Islet of Langerhans (tissue), 1 donor: ENCODE measurements at regions not wholly inside any gene's neighbourhood (a gene's known extent, or its start where the extent isn't known, plus 50 kb on each side); places are given as distances from the start of the nearest gene placed in this dataset.
A peak's percentile ranks its signal among the peaks of the same experiment; 100 is the strongest.

Experiments
- FAIRE-seq: peaks from one replicate; lab custom pipeline; 2011; peaks lifted over from hg19 to GRCh38; lab: Jason Lieb, UNC

DNA sequence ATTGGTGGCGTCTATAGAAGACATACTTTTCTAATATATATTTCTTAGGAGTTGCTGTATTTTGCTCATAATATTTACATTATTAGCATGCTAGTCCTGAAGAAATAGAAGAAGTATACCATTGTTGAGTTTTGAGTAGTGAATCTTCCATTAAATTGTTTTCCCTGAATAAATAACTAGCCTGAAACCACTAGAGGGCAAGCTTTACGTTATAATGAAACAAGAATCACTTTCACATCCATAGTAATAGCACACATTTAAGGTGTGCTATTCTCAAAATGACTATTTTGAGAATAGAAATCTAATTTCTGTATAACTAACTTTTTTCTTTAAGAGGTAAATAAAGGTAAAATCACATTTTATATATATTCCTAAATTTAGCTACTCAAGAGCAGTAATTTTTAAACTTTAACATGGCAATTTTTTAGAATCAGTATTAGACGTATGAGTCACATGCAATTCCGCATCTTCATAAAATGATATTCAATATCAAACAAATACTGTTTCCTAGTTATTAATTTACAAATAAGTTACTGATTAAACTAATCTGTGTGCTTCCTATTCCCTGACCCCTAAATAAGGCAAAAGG lies 213.2 kb upstream of the MANEA start:
- no peak for FAIRE-seq

DNA sequence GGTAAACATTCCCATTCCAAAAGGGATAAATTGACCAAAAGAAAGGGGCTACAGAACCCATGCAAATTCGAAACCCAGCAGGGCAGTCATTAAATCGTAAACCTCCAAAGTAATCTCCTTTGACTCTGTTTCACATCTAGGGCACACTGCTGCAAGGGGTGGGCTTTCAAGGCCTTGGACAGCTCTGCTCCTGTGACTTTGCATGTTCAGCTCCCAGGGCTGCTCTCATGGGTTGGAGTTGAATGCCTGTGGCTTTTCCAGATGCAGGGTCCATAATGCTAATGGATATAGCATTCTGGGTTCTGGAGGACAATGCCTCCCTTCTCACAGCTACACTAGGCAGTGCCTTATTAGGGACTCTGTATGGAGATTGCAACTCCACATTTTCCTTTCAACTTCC lies 211.9 kb upstream of the MANEA start:
- FAIRE-seq = no peak

DNA sequence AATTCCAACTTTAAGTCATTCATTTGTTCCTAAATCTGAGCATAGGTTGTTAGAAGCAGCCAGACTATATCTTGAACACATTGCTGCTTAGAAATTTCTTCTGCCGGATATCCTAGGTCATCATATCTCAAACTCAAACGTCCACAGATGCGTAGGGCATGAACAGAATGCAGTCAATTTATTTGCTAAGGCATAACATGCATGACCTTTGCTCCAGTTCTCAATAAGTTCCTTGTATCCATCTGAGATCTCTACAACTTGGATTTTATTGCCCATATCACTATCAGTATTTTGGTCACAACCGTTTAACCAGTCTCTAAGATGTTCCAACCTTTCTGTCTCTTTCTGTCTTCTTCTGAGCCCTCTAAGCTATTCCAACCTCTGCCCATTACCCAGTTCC lies 210.9 kb upstream of the MANEA start:
- FAIRE-seq = no peak

DNA sequence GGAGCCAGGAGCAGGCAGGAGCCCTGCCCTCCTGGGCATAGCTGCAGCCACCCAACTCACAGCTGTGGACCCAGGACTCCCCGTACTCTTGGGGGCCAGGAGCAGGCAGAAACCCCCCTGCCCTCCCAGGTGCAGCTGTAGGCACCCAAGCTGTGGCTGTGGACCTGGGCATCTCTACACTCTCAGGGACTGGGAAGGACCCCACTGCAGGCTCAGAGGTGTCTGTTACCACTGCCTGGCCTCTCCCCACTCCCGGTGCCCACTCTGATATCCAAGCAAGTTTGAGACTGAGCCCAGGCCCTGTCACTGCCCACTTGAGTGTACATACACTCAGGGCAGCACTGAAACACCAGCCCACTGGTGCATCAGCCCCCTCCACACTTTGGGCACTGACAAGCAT lies 193.5 kb upstream of the MANEA start:
- no peak for FAIRE-seq

DNA sequence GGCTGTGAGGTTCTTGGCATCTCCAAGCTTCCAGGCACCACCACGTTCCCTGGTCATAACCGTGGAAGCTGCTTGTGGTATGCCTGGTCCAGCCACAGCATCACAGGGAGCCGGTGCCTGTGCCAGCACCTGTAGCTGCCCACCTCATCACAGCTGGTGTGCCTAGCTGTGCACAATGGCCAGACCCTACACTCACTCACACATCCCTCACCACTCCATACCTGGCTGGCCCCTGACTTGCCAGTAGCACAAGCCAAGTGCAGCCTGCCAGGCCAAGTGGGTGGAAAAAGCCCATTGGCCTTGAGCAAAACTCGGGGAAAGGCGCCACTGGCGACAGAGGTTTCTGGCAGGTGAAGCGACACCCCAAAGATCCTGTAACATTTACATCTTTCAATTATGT lies 192.3 kb upstream of the MANEA start:
- FAIRE-seq = no peak

DNA sequence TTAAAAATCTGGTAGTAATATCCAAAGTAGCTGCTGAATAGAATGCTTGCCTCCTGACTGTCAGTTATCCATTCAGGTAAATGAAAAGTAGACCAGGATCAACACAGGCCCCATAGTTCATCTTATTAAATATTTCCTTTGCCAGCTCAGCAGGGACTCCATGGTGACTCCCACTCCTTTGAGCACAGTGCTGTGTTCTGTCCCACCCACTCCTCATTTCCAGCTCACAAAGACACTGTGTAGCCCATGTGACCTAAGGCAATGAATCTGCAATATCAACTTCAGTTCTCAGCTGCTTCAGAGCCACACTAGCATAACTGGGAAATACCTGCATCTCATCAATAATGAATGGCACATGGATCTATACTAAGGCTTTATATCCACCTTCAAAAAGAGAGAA lies 189.5 kb upstream of the MANEA start:
- FAIRE-seq = no peak

DNA sequence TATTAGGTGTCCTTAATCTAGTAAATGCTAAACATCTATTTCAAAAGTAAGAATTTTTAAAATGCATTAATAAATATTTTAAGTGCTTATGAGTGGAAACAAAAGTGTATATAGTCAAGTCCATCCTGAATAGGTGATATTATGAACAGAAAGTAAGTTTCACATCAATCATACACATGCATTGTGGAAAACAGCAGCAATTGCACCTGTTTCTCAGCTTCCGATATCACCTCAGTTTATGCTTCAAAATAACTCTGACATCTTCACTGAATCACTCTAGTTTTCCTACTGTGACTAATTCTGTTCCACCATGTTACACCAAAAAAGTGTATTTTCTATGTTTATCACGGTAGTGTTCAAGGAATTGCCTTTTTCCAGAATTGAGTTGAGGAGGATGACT lies 172.6 kb upstream of the MANEA start:
- no peak for FAIRE-seq

DNA sequence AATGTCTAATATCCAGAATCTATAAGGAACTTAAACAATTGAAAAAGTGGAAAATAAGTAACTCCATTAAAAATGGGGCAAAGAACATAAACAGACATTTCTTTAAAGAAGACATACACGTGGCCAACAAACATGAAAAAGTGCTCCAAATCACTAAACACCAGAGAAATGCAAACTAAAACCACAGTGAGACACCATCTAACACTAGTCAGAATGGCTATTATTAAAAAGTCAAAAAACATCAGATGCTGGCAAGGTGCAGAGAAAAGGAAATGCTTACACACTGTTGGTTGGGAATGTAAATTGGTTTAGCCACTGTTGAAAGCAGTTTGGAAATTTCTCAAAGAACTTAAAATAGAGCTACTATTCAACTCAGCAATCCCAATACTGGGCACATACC lies 169.2 kb upstream of the MANEA start:
- FAIRE-seq = no peak

DNA sequence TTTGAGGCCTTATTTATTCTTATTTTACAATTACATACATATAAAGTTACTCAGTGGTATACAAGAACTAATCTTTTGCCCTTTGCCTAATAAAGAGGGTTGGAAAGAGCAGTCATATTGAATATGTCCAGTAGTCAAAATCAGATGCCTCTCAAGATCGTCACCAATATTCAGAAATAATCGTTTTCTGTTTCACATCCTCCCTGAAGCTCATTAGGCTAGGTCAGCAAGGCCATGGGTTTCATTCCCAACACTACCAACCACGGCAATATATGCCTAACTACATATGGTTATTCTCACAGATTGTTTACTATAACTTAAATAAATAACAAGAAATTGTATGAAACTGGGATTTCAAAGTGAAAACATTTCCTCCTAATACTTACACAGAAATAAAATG lies 167.2 kb upstream of the MANEA start:
- FAIRE-seq = no peak

DNA sequence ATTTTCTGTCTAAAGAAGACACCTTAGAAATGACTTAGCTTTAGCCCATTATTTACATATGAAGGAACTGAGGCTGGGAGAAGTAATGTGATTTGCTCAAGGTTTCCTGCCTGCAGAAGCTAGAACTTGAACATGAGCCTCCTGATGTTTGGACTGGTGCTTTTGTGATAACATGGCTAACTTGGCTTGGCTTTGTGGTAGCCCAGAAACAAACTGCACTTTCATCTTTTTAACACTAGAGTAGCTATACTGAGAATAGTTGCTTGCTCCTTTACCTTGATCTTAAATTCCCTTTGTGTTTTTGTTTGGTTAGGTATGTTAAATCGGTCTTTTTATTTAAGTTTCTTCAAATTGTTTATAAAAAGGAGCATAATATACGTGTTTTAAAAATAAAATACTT lies 163.5 kb upstream of the MANEA start:
- FAIRE-seq = no peak

DNA sequence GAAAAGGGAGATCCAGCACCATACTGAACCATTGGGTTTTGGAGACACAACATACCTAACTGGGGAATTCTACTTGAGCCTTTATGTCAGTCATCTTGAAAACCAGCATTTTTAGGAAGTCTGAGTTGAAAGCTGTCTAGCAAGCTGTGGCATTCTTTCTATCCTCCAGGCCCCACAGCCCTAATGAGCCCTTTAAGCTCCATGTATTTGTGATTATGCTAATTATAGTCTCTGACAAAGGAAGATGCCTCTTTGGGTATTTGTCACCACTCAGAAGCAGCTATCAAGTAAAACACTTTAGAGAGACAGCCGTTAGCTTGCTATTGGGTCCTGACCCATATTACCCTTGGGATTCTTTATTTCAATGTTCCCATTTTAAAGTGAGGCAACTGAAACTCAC lies 159.5 kb upstream of the MANEA start:
- no peak for FAIRE-seq

DNA sequence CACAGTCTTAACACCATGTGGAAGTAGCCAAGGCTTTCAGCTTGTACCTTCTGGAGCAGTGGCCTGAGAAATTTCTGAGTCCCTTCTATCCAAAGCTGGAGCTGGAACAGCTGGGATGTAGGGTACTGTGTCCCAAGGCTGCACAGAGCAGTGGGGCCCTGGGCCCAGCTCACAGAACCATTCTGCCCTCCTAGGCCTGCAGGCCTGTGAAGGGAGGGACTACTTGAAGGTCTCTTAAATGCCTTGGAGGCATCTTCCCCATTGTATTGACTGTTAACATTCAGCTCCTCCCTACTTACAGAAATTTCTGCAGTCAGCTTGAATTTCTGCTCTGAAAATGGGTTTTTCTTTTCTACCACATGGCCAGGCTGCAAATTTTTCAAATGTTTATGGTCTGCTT lies 156.5 kb upstream of the MANEA start:
- FAIRE-seq = no peak

DNA sequence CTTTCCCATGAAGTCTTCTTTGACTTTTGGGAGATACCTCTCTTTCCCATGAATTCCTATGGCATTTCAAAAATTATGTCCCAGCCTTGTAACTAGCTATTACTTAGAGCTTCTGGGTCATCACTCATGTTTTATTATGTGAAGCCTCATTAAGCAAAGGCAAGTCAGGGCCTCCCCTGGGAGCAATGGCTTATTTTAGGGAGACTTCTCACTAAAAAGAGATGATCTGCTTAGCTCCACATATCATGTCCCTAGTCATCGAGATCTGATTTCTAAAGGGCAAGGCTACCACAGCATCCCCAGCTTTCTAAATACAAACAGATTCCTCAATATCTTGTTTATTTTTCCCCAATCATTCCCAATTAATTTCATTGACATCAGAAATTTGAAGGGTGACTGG lies 154.0 kb upstream of the MANEA start:
- FAIRE-seq = no peak

DNA sequence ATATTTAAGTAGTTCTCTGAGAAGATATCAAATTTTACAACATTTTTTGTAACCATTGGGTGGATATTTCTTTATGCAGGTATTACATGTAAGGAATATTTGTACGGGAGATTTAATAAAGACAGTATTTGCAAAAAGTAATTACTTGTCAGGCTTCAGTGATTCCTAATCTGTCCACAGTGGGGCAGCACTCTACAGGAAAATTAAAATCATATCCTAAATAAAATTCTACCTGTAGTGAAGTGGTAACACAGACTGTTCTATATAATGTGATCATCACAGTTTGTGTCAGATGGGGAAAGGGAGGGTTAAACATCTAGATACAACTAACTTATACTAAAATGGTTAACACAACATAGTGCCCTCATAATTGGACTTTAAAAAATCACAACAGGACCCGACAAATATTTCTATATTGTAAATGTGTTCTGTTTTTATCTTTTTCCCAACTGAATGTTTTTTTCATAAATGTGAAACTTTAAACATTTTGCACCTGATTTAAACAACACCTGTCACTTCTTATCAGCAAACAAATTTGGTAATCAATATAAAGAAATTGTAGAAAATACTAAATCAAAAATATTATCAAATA lies 145.6 kb upstream of the MANEA start:
- peak; percentile 98 for FAIRE-seq

DNA sequence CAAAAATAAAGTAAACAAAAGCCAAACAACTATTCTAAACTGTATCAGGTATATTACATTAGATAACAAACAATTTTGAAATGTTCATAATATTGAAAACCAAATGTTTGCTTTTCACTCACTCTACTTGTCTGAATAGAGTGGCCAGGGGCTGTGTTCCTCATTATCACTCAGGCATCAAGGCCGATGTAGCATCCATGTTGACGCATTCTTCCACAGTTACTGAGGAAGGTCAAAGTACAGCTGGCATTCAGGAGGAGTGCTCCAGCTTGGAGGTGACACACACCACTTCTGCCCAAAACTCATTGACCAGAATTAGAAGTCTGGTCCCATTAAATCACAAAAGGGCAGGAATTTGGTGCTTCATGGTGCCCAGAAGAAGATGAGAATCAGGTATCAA lies 137.6 kb upstream of the MANEA start:
- FAIRE-seq = no peak

DNA sequence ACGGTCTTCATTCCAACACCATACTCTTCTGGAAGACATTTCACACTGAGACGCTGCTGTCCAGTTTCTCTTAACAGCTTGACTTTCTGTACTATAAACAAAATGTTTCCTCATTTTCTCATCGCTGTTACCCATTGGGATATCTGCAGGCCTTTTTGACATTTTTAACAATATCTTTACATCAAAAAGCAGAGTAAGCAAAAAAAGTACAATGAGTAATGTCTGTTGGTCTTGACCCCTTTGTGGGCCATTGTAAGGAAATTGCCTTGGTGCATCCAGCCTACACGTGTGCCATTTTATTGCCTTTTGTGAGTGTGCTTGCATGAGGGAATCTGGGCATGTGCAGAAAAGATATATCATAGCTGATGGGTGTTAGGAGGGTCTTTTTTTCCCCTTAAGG lies 129.1 kb upstream of the MANEA start:
- no peak for FAIRE-seq

DNA sequence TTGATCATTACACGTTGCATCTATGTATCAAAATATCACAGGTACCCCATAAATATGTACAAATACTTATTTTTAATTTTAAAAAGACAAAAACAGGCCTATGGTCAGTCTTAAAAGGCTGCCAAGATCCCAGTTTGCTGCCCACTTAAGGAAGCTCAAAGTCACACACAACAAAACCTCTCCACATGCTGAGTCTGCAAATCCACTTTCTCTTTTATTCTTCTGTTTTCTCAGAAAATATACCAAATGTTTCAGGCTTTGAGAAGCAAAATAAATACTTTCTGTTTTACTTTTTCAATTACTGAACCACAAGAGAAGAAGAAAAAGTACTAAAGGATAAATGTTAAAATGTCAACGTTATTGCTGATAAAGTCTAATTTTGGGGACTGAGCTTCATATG lies 107.8 kb upstream of the MANEA start:
- FAIRE-seq = no peak

DNA sequence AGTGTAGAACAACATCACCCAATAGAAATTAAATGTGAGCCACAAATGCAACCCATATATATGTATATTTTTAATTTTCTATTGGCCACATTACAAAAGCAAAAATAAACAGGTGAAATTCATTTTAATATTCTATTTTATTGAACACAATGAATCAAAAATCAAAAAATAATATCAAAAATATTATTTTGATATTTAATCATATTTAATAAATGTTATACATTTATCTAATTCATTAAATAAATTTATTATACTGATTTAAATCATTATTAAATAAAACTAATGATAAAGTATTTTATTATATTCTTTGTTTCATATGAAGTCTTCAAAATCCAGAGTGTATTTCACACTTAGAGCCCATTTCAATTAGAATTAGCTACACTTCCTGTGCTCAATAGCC lies 98.4 kb upstream of the MANEA start:
- FAIRE-seq = peak; percentile 64

DNA sequence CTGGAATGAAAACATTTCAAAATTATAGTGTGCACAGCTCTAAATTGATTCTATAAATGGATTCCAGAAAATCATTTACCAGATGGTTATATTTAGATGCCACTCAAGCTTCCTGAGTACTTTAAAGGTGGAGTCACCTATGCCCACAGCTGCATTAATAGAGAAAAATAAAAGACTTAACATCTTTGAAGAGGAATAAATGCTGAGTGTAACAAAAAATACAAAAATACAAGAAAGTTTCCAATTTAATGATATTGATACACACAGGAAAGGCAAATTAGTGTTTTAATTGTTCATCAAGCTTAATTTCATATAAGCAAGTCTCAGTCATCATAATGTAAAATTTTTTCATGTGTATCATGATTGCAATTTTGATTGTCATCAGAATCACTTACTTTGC lies 89.5 kb upstream of the MANEA start:
- no peak for FAIRE-seq

DNA sequence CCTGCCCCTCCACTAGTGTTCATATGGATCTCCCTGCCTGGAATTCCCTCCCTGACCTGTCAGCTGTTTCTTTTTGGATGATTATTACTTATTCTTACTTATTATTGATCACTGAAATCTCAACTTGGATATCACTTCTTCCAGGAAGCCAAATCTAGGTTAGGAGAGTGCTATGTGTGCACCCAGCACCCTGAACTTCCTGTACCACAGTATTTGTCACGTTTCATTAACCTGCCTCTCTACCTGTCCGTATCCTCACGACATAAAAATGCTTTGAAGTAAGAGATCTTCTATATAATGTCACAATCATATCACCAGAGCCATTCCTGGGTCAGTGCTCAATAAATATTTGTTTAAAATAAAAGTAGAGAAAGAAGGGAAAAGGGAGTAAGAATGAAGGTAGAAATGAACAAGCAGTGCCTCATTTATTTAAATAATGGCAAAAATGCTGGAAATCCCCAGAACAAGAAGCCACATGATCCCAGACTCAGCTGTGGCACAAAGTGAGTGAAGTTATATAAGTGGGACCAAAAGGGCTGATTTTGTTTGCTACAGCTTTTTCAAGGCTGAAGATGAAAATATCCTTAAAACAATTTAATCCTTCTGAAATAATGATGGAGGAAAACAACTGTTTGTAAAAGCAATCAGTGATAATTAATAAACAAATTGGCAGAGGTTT lies 88.0 kb upstream of the MANEA start:
- FAIRE-seq = no peak

DNA sequence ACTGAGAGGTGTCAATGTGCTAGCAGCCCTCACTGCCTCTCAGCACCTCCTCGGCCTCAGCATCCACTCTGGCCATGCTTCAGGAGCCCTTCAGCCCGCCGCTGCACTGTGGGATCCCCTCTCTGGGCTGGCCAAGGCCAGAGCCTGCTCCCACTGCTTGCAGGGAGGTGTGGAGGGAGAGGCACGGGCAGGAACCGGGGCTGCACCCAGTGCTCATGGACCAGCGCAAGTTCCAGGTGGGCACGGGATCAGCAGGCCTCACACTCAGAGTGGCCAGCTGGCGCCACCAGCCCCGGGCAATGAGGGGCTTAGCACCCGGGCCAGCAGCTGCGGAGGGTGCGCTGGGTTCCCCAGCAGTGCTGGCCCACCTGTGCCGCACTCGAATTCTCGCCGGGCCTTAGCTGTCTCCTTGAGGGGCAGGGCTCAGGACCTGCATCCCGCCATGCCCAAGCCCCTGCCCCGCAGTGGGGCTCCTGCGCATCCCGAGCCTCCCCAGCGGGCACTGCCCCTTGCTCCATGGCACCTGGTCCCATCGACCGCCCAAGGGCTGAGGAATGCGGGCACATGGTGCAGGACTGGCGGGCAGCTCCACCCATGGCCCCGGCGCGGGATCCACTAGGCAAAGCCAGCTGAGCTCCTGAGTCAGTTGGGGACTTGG lies 80.4 kb upstream of the MANEA start:
- no peak for FAIRE-seq

DNA sequence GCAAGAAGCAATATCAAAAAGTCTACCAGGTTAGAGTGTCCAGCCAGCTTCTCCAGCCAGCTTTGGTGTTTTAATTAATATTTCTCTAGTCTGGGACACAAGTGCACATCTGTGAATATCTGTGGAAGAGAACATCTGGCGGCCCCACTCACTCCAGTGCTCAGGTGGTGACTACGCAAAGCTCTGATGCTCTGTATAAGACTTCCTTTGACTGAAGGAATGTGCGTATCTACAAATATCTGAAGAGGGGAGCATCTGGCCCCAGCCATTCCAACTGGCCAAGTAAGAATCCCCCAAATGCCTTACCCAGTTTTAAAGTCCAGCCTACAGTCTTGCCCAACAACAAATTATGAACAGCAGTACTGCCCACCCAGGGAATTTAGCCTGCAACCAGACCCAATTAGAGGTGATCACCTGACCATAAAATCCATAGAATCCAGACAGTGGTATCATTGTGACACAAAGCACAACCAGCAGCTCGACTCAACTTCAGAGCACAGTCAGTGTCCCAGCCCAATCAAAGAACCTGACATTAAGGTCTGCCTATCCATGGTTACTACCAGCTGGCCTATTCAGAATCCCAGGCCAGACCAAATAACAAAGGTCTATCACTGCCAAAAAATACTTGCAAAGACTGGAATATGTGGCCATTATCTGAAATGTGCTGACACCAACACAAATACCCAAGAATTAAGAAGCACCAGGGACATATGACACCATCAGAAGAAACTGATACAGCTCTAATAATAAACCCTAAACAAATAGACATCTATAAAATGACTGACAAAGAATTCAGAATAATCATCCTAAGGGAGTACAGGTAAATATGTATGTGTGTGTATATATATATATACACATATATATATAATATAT lies 76.1 kb upstream of the MANEA start:
- no peak for FAIRE-seq

DNA sequence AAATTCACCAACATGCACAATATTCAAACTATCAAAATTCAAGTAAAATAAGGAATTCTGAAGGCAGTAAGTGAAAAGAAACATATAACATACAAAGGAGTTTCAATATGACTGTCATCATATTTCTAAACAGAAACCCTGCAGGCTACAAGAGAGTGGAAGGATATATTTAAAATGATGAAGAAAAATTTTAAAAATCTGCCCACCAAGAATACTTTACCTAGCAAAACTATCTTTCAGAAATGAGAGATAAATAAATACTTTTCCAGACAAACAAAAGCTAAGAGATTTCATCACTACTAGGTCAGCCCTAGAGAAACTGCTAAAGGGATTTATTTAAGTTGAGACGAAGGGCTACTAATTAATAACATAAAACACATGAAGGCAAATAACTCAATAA lies 73.8 kb upstream of the MANEA start:
- peak; percentile 13 for FAIRE-seq
